ENCODE measurements at regions not wholly inside any gene's neighbourhood (a gene's known extent, or its start where the extent isn't known, plus 50 kb on each side); places are given as distances from the start of the nearest gene placed in this dataset.
"Not testable (repeated sequence)": the region's sequence is repeated elsewhere in the genome, so short reads cannot be mapped to it uniquely, and the experiment has no call there.

DNA sequence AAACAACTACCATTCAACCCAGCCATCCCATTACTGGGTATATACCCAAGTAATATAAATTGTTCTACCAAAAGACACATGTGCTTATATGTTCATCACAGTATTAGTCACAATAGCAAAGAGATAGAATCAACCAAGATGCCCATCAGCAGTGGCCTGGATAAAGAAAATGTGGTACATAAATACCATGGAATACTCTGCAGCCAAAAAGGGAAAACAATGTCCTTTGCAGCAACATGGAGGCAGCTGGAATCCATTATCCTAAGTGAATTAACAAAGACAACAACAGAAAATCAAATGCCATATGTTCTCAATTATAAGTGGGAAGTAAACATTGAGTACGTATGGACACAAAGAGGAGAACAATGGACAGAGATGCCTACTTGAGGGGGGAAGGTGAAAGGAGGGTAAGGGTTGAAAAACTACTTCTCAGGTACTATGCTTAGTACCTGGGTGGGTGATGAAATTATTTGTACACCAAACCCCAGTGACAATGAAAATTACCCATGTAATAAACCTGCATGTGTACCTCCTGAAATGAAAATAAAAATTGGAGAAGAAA lies 632.1 kb upstream of the AADAT start:
- Mint-ChIP-seq H3K9me3 (peaks cover 1% of the 10 kb centered on the region), H3K27me3 (no peaks in the 10 kb centered on the region), H3K36me3 (no peaks in the 10 kb centered on the region), H3K4me1 (no peaks in the 10 kb centered on the region), H3K4me3 (no peak overlapping the region), H3K27ac (no peak overlapping the region)
- no peak for DNase-seq

DNA sequence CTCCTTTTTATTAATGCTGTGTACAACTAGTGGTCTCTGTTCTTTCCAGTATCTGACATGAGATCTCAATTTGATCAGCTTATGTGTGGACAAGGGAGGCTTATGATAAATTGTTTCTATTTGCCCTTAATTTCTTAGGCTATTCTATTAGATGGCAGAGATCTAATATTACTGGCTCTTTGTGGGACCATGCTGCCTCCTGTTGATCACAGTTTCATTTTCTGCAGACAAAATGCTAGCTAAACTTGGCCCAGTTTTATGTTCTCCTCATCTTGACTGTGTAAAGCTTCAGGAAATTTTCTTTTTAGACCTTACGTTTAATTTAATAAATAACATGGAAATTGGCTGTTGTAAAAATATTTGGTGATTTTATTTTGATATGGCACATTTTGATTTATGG lies 627.1 kb upstream of the AADAT start:
- Mint-ChIP-seq H3K36me3 (no peaks in the 10 kb centered on the region), H3K27me3 (no peaks in the 10 kb centered on the region), H3K4me3 (no peak overlapping the region), H3K27ac (no peak overlapping the region), H3K4me1 (no peaks in the 10 kb centered on the region), H3K9me3 (peaks cover 3% of the 10 kb centered on the region)
- no peak for DNase-seq

DNA sequence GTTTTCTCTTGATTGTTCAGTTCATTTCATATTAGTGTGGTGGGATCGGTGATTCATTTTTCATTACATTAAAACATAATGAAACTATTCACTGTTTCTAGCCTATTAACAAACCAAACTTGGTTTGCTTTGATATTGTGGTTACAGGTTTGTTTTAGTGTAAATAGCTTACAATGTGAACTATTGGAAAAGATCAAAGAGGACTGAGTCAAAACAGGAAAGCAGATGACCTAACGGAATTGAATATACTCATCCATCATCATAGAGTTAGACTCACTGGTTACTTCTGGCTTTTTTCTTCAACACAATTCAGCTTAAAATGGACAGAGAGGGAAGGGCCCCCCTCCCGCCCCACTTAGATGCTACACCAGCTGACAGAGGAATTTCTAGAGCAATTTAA lies 616.2 kb upstream of the AADAT start:
- Mint-ChIP-seq H3K36me3 (no peaks in the 10 kb centered on the region), H3K4me3 (no peak overlapping the region), H3K27ac (no peak overlapping the region), H3K9me3 (no peaks in the 10 kb centered on the region), H3K27me3 (no peaks in the 10 kb centered on the region), H3K4me1 (no peaks in the 10 kb centered on the region)
- DNase-seq, result no peak

DNA sequence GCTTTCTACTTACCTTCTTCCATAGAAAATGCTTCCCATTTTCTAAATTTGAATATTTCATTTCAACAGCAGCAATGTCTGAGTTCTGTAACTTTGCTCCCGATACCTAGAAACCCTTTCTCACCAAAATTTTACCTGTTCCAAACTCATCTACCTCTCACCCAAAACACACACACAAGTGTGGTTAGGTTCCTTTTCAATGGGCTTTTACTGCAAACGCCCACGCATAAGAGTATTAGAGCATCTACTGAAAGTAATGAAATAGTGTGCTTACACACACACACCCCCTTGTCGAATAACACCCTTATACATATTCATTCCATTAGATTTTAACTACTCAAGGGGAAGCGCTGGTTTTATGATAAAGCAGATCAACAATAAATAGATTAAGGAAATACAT lies 610.3 kb upstream of the AADAT start:
- no peaks in the 10 kb centered on the region for H3K36me3 Mint-ChIP-seq

DNA sequence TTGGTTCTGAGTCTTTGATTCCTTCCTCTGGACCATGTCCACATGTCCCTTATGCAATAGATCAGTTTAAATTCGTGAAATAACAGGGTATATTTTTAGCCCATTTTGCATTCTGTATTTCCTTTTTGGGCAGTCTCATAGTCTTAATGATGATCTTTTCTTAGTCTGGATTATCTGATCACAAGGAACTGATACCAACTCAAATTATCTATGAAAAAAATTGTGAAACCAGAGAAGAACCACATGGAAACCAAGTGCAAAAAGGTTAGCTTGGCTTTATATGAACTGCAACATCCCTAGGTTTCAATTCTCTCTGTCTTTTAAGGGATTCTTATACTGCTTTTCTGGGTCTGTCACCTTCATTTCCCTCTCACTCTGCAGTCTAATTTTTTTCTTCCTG lies 608.6 kb upstream of the AADAT start:
- H3K4me3 Mint-ChIP-seq, result no peak overlapping the region
- H3K36me3 Mint-ChIP-seq, result no peaks in the 10 kb centered on the region

More for the DNA sequence above, 610.3 kb upstream of the AADAT start:
- peaks cover 2% of the 10 kb centered on the region for H3K9me3 Mint-ChIP-seq
- H3K4me3 Mint-ChIP-seq, result no peak overlapping the region
- no peak overlapping the region for H3K27ac Mint-ChIP-seq
- DNase-seq, result no peak
- no peaks in the 10 kb centered on the region for H3K27me3 Mint-ChIP-seq
- H3K4me1 Mint-ChIP-seq, result no peaks in the 10 kb centered on the region

DNA sequence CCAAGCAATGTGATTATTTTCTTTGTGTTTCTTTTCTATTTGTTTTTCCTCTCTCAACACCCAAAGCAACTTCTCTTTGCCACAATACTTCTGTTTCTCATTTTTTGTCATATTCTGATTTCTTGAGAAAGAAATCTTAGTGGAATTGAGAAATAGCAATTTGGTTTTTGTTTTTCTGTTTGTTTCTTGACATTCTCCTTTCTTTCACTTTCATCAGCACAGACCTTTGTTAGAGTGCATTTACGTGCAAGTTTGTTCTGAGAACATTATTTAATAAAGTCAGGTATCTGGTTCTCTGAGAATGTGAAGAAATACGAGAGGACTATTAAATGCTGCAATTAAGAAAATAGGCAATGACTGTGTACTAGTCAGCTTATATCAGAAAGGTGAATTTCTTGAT lies 608.1 kb upstream of the AADAT start:
- no peaks in the 10 kb centered on the region for H3K4me1 Mint-ChIP-seq
- no peak overlapping the region for H3K4me3 Mint-ChIP-seq
- no peaks in the 10 kb centered on the region for H3K27me3 Mint-ChIP-seq
- no peaks in the 10 kb centered on the region for H3K36me3 Mint-ChIP-seq
- no peak for DNase-seq
- peaks cover 2% of the 10 kb centered on the region for H3K9me3 Mint-ChIP-seq
- no peak overlapping the region for H3K27ac Mint-ChIP-seq

More for the DNA sequence above, 608.6 kb upstream of the AADAT start:
- Mint-ChIP-seq H3K9me3 (peaks cover 2% of the 10 kb centered on the region), H3K27ac (no peak overlapping the region), H3K27me3 (no peaks in the 10 kb centered on the region), H3K4me1 (no peaks in the 10 kb centered on the region)
- no peak for DNase-seq

DNA sequence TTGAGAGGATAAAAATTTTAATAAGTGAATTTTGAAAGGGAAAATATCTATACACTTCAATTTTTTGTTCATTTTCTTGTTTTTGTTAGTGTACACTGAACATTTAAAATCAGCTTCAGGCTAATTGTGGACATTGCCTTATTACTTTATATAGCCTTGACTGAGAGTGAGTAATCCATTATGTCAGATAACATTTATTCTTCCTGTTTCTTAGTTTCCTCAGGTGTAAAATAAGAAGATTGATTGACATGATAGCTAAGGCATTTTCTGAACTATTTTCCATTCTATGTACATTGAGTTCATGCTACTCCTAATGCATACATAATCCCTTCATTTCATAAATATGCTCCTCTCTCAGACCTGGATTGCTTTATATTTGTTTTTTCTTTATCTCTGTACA lies 607.3 kb upstream of the AADAT start:
- Mint-ChIP-seq H3K4me3 (no peak overlapping the region), H3K9me3 (peaks cover 2% of the 10 kb centered on the region), H3K36me3 (no peaks in the 10 kb centered on the region), H3K27me3 (no peaks in the 10 kb centered on the region), H3K27ac (no peak overlapping the region), H3K4me1 (no peaks in the 10 kb centered on the region)
- DNase-seq, result no peak

DNA sequence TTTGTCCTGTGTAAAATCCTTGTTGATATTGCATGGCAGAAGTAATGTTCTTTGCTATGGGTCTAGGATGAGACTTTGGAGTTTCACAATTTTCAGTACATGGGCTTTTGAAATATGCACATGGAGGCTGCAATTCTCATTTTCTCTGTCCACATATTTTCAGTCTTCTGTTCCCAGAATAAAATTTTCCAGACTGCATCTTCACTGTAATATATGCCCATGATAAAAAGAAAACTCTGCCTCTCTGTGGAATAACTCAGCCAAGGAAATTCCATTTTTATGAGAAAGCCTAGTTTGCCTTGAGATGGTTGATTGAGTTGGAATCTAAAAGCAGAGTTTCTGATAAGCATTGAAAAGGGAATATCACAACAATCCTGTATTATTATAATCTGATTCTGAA lies 601.4 kb upstream of the AADAT start:
- peaks cover 3% of the 10 kb centered on the region for H3K9me3 Mint-ChIP-seq

DNA sequence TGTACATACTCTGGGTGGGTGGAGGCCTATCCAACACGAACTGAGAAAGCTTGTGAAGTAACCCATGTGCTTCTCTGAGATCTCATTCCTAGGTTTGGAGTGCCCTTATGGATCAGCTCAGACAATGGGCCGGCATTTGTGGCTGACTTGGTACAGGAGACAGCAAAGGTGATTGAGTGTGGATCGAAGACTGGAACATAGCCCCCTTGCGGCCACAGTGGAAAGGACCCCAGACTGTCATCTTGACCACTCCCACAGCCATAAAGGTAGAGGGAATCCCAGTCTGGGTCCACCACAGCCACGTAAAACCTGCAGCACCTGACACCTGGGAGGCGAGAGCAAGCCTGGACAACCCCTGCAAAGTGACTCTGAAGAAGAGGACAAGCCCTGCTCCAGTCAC lies 598.0 kb upstream of the AADAT start:
- H3K36me3 Mint-ChIP-seq, result no peaks in the 10 kb centered on the region

More for the DNA sequence above, 601.4 kb upstream of the AADAT start:
- no peaks in the 10 kb centered on the region for H3K36me3 Mint-ChIP-seq
- H3K4me1 Mint-ChIP-seq, result no peaks in the 10 kb centered on the region
- H3K27me3 Mint-ChIP-seq, result no peaks in the 10 kb centered on the region
- DNase-seq, result no peak
- H3K4me3 Mint-ChIP-seq, result no peak overlapping the region
- no peak overlapping the region for H3K27ac Mint-ChIP-seq

DNA sequence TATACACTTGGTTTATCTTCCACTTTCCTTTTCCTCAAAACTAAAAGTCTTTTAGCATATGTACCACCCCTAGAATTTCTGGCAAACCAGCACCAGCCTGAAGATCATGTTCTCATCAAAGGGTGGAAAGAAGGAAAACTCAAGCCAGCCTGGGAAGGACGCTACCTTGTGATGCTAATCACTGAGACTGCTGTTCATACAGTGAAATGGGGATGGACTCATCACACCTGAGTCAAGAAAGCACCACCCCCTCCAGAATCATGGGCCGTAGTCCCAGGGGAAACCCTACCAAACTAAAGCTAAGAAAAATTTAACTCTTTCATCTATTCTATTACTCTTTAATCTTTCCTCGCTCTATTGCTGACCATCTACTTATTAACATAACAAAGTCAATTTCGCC lies 595.9 kb upstream of the AADAT start:
- H3K27ac Mint-ChIP-seq, H3K4me3 Mint-ChIP-seq, H3K27me3 Mint-ChIP-seq, DNase-seq, H3K36me3 Mint-ChIP-seq, H3K4me1 Mint-ChIP-seq, H3K9me3 Mint-ChIP-seq: not testable (repeated sequence)

More for the DNA sequence above, 598.0 kb upstream of the AADAT start:
- Mint-ChIP-seq H3K4me3 (no peak overlapping the region), H3K27ac (no peak overlapping the region), H3K9me3 (peaks cover 5% of the 10 kb centered on the region), H3K4me1 (no peaks in the 10 kb centered on the region), H3K27me3 (no peaks in the 10 kb centered on the region)
- DNase-seq, result no peak

DNA sequence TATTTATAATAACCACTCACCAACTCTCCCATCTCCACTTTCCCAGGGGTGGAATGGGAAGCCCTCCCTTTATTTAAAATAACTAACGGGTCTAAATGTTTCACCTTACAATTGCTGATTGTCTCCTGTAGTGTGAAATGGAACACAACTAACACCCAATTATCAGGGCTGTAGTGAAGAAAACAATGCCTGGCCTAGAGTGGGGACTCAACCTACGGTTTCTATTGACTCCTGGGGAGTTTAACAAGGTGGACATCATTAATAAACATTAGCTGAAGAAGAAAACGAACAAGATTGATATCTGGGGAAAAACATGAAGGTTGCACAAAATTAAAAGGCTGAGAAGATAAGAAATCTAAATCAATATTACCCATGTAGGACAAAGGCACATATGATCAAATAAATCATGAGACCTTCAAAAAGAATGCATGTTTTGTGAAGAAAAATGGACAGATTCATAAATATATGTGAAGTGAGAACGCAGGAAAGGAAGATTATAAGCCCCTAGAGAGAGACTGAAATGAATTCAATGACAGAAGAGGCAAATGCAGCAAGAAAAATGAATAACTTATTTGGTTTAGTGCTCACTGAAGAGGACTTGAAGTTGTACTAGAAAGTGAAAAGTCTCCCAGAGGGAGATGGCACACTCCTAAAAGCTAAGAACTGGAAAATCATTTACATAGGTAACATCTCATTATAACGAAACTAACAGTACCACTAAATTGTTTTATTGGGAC lies 593.0 kb upstream of the AADAT start:
- H3K27me3 Mint-ChIP-seq, result no peaks in the 10 kb centered on the region

DNA sequence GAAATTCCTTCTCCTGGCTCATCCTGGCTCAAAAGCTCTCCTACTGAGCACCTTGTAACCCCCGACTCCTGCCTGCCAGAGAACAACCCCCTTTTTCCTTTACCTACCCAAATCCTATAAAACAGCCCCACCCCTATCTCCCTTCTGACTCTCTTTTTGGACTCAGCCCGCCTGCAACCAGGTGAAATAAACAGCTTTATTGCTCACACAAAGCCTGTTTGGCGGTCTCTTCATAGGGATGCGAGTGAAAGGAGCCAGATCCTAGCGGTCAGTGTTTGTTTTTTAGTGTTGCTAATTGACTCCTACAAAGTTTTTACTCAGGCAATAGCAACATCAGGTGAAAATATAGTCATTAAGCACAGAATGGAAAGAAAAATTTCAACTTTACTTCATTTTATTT lies 592.3 kb upstream of the AADAT start:
- not testable (repeated sequence) for H3K4me1 Mint-ChIP-seq, H3K36me3 Mint-ChIP-seq, H3K27me3 Mint-ChIP-seq, H3K27ac Mint-ChIP-seq, H3K4me3 Mint-ChIP-seq, DNase-seq
- H3K9me3 Mint-ChIP-seq, result peaks cover 10% of the 10 kb centered on the region

More for the DNA sequence above, 593.0 kb upstream of the AADAT start:
- H3K4me1 Mint-ChIP-seq, result no peaks in the 10 kb centered on the region
- no peak overlapping the region for H3K27ac Mint-ChIP-seq
- DNase-seq, result no peak
- peaks cover 10% of the 10 kb centered on the region for H3K9me3 Mint-ChIP-seq
- no peak overlapping the region for H3K4me3 Mint-ChIP-seq
- no peaks in the 10 kb centered on the region for H3K36me3 Mint-ChIP-seq

DNA sequence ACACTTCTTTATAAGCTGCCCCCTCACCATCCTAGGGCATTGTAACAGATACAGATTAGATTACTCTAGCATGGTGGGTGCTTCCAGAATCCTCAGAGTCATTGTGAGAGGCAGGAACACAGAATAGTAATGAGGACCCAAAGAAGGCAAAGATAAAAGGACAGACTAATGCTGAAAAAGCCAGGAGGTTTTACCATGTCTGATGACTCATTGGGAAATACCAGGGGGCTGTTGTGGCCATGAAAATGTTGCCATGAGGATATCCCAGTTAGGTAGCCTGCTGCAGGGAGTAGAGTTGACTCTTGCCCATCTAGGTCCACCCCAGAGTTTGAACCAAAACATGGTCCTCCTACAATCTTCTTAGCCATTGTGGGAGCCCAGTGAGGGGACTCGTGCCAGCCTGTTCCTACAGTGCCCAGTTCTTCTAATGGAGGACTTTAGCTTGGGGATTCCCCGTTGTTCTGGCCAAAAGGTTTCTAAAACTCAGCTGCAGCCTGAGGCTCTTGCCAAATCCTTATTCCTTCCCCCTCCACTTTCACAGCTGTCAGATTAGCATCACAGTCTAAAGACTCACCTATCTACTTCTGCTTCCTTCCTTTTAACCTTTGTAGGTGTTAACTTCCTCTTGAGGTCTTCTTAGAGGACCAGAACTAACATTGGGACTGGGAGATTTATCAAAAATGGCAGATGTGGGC lies 586.0 kb upstream of the AADAT start:
- no peaks in the 10 kb centered on the region for H3K4me1 Mint-ChIP-seq
- no peaks in the 10 kb centered on the region for H3K27me3 Mint-ChIP-seq
- H3K4me3 Mint-ChIP-seq, result no peak overlapping the region
- peaks cover 5% of the 10 kb centered on the region for H3K9me3 Mint-ChIP-seq
- DNase-seq, result no peak
- no peak overlapping the region for H3K27ac Mint-ChIP-seq
- H3K36me3 Mint-ChIP-seq, result no peaks in the 10 kb centered on the region

DNA sequence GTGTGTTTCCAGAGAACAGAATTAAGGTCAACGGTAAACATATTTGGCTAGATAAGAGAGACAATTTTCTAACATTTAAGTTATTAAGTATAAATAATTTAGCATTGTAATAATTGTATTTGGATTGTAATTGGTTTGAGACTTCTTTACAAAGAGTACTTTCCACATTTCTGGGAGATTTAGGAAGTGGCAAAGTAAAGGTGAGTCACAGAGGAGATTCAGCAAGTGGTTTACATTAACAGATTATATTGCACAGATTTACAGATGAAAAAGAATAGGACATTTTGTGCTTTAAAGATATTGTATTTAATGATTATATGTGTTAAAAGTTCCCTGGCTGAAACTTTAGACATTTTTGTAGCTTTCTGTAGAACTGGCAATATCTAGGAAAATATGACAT lies 584.4 kb upstream of the AADAT start:
- Mint-ChIP-seq H3K27ac (no peak overlapping the region), H3K4me1 (no peaks in the 10 kb centered on the region), H3K36me3 (no peaks in the 10 kb centered on the region), H3K27me3 (no peaks in the 10 kb centered on the region), H3K4me3 (no peak overlapping the region), H3K9me3 (peaks cover 4% of the 10 kb centered on the region)
- no peak for DNase-seq

DNA sequence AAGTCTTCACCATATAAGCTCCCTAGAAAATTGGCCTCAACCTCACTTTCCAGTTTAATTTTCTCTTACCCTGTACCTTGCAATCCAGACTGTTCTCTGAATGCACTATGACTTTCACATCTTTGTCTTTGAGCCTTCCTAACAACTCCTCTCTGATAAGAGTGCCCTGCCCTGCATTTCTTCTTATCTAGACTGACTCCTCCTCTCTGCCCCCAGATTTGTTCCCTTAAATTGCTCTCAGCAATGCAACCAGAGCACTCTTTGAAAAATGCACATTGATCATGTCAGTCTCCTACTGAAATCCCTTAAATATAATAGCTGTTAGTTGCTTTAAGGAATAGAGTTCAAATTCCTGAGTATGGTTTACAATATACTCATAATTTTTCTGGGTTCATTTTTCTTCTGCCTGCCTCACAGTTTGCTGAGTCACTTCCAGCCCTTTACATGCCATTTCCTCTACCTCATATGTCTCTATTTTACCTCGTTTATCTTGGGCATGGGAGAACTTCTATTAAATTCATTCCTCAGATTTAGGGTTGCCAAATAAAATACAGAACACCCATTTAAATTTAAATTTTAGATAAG lies 582.7 kb upstream of the AADAT start:
- Mint-ChIP-seq H3K9me3 (no peaks in the 10 kb centered on the region), H3K27me3 (no peaks in the 10 kb centered on the region), H3K4me1 (no peaks in the 10 kb centered on the region), H3K27ac (no peak overlapping the region), H3K4me3 (no peak overlapping the region), H3K36me3 (no peaks in the 10 kb centered on the region)
- no peak for DNase-seq
